KG1 (cell line): ENCODE measurements at regions not wholly inside any gene's neighbourhood (a gene's known extent, or its start where the extent isn't known, plus 50 kb on each side); places are given as distances from the start of the nearest gene placed in this dataset.

ENCODE experiments used
- DNase-seq: peaks from one replicate; lab custom pipeline; 2025; lab: John Stamatoyannopoulos, UW

- DNase-seq = peak; percentile 75
Observed at GRCh38 chr4:13849778-13850177, 222.3 kb upstream of the BOD1L1 start.

GRCh38 chr4:13851085-13851940 is 223.8 kb upstream of the BOD1L1 start:
- no peak for DNase-seq

- DNase-seq = no peak
Observed at GRCh38 chr4:13852411-13852810, 224.9 kb upstream of the BOD1L1 start.

- no peak for DNase-seq
Observed at GRCh38 chr4:13856387-13856786, 228.9 kb upstream of the BOD1L1 start.

DNA sequence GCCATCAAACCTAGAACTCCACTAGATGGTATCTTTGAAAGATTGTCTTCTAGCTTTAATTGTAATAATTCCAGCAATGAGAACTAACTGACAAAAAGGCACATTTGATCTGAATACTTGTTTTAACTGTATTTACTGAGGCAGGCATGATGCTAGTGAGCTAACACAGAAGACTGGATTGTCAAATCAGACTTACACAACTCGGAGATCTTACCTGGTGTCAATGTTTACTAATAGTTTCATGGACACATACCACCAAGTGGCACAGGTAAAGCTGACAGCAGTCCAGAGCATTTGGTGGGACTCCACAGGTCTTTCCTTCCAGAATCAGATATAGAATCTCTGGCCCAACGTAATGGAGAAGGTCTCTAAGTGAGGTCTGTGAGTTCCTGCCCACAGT is 229.9 kb upstream of the BOD1L1 start:
- no peak for DNase-seq

GRCh38 chr4:13857800-13858199 is 230.3 kb upstream of the BOD1L1 start:
- DNase-seq = no peak

GRCh38 chr4:13859423-13859822 is 231.9 kb upstream of the BOD1L1 start:
- no peak for DNase-seq

DNA sequence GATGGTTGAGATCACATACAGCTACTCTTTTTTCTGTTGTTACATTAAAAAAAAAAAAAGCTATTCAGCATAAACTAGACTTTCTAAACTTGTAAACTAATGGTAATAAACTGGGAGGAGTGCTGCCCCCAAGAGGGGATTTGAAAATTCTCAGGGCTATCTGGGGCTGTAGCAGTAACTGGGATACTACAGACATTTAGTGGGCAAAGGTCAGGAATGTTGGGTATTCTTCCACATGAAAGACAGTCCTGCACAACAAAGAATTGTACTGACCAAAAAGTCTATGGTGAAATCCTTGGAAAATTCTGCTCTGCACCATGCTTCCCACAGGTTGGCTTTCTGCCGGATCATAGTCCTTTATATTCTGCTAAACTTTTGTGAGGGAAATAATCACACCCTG is 232.6 kb upstream of the BOD1L1 start:
- no peak for DNase-seq

DNA sequence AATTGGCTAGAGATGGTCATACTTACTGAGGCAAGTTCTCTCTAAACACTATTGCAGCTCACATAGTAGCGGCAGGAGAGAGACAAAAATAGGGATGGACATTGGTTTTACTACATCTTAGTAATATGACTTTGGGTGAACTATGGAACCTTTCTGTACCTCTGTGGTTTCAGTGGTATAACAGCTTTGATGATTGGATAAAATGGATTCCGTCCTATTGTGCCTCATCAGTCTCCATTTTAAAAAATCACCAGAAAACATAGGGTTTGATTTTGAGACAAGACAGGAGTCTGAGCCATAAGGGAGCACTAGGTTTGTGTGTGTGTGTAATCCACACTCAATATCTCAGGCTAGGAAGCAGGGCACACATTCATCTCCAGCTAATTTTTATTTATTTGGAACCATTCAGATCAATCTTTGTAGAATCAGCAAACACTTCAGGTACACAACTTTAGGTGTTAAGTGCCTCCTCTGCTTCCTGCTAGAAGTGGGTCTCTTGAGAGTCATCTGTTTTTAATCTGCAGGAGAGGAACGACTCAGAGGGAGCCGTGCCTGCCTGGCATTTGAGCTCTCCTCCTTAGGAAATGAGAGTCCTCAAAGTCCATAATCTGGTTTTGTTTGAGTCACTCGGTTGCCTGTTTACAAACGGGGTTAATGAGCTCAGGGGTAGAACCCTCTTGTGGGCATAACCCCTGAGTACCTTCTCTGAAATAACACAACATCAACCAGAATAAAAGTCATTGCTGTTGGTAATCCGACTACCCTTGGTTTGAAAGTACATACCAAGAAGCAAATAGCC is 238.5 kb upstream of the BOD1L1 start:
- no peak for DNase-seq

DNA sequence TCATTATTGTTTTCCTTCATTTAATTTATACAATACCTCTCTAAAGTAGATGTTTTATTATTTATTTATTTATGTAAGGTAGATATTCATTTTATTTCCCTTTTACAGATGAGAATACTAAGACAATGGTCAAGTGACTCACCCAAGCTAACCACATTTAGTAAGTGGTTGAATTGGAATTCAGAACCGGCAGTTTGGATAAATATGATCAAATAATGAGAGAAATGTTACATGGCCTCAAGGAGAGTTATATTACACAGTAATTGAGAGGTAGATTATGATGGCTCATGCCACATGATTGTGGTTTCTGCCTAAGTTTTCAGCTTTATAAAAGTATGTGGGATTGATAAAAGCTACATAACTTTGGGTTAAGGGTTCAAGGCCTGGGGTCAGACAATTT is 239.4 kb upstream of the BOD1L1 start:
- DNase-seq = no peak

DNA sequence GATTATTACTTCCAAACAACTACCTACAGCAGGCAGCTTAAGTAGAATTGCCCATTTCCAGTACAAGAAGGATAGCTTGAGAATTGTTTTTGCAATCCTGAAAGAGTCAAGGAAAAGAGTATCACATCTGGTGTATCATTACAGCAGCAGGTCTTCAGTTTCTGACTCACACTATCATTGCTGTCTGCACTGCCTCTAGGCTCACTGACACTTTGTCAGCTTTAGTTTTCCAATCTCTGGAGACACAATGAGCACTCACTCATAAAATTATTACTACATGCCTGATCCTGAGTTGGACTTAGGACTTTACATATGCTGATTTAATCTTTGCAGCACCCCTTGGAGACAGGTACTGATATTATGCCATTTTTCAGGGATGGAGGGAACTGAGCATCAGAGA is 244.6 kb upstream of the BOD1L1 start:
- DNase-seq = no peak

GRCh38 chr4:13872955-13873354 is 245.4 kb upstream of the BOD1L1 start:
- no peak for DNase-seq

GRCh38 chr4:13875181-13875580 is 247.7 kb upstream of the BOD1L1 start:
- DNase-seq = no peak

GRCh38 chr4:13876131-13876530 is 248.6 kb upstream of the BOD1L1 start:
- DNase-seq = no peak

GRCh38 chr4:13876940-13877339 is 249.4 kb upstream of the BOD1L1 start:
- DNase-seq = no peak

GRCh38 chr4:13877626-13878025 is 250.1 kb upstream of the BOD1L1 start:
- no peak for DNase-seq

- DNase-seq = no peak
Observed at GRCh38 chr4:13881892-13882291, 254.4 kb upstream of the BOD1L1 start.

- DNase-seq = no peak
Observed at GRCh38 chr4:13887010-13887409, 259.5 kb upstream of the BOD1L1 start.

GRCh38 chr4:13888112-13888511 is 260.6 kb upstream of the BOD1L1 start:
- no peak for DNase-seq

GRCh38 chr4:13891544-13891939 is 264.0 kb upstream of the BOD1L1 start:
- DNase-seq = no peak

DNA sequence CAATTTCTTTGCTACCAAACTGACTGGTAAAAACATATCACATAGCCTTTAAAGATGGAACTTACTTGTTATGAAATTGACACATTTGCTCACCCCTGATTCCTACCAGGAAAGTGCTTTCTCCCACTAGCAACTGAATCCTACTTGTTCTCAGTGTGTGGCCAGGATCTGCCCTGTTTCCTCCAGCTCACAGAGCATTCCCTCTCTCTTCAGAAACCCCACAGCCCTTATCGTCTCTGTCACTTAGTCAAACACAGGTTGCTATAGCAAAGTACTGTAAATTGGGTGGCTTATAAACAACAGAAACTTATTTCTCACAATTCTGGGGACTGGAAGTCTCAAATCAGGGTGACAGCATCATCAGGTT is 265.2 kb upstream of the BOD1L1 start:
- DNase-seq = no peak

DNA sequence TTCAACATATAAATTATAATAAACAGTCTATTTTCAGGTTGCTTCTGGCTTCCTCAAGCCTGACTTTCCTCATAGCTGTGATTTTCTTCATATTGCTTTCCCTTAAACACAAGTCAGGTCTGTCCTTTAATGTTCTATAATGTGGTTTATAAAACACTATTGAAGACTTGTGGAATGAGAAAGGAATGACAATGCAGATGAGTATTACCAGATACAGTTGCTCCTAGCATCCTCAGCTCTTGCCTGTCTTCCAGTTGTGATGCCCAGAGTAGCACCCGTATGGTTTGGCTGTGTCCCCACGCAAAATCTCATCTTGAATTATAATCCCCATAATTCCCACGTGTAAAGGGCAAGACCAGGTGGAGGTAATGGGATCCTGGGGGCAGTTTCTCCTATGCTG is 265.7 kb upstream of the BOD1L1 start:
- DNase-seq = no peak

DNA sequence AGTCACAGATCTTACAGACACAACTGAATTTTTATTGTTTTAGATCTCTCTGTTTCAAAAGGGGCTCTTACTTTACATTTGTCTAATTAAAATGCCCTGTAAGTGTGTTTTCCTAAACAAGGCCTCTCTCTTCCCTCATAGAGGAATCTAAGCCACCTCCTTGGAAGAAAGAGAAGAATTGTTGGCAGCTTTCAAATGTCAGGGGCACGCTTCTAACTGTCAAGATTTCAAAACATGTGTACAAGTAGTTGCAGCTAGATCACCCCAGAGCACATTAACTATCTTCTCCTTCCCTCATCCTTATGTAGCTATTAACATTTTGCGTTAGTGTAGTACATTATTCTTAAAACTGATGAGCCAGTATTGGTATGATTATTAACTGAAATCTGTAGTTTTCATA is 266.5 kb upstream of the BOD1L1 start:
- no peak for DNase-seq
